ENCODE measurements at regions not wholly inside any gene's neighbourhood (a gene's known extent, or its start where the extent isn't known, plus 50 kb on each side); places are given as distances from the start of the nearest gene placed in this dataset.

- no peaks in the 10 kb centered on the region for H3K4me1 ChIP-seq
- no peak for DNase-seq
- H3K36me3 ChIP-seq = no peaks in the 10 kb centered on the region
- no peak overlapping the region for H3K27ac ChIP-seq
- TF ChIP-seq CTCF (IDR thresholded peaks at IDR 0.05 in 8 of 11, conservative IDR thresholded peaks at IDR 0.05 in 3 of 11) (no peak), POLR2A (IDR thresholded peaks at IDR 0.05) (no peak), POLR2AphosphoS5 (IDR thresholded peaks at IDR 0.05) (no peak)
- intact Hi-C loops (cut with DNase I; ENCODE audit: low total_unique reads) = no loop called here
- 81 to 96% (median 92%) methylated on average over 2 of the region's 2 CpGs for WGBS, 5 donors
- H3K9me3 ChIP-seq = no peaks in the 10 kb centered on the region
- H3K4me3 ChIP-seq = no peak overlapping the region
- H3K27me3 ChIP-seq (replicated peaks in 1 of 7) = no peaks in the 10 kb centered on the region
These were observed 167.9 kb downstream of the AREG start for GRCh38 chr4:74612837-74613236.

DNA sequence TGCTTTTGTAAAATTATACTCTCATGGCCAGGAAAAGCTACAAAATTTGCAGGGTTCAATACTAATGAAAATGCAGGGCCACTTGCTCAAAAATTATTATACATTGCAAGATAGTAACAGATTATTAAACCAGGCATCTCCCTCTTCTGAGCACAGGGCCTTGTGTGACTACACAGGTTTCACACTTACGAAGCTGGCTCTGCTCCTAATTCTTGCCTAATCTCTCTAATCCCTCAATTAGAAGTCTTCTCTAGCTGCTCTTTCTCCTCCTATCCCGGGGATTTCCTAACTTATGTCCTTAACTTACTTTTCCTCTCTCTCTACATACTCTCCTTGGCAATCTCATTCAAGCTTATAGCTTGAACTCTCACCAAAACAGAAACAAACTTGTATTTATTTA is 168.3 kb downstream of the AREG start:
- TF ChIP-seq CTCF (IDR thresholded peaks at IDR 0.05 in 8 of 11, conservative IDR thresholded peaks at IDR 0.05 in 3 of 11) = no peak
- no peak for TF ChIP-seq POLR2AphosphoS5 (IDR thresholded peaks at IDR 0.05)
- TF ChIP-seq POLR2A (IDR thresholded peaks at IDR 0.05) = no peak
- 65 to 90% (median 75%) methylated on average over 2 of the region's 2 CpGs for WGBS, 5 donors
- no peak for DNase-seq
- no peak overlapping the region for H3K4me3 ChIP-seq
- no peaks in the 10 kb centered on the region for H3K36me3 ChIP-seq
- no peaks in the 10 kb centered on the region for H3K27me3 ChIP-seq (replicated peaks in 1 of 7)
- no peak overlapping the region for H3K27ac ChIP-seq
- no peaks in the 10 kb centered on the region for H3K9me3 ChIP-seq
- H3K4me1 ChIP-seq = no peaks in the 10 kb centered on the region
- intact Hi-C loops (cut with DNase I; ENCODE audit: low total_unique reads) = no loop called here

- no peak overlapping the region for H3K27ac ChIP-seq
- no peak for DNase-seq
- TF ChIP-seq POLR2A (IDR thresholded peaks at IDR 0.05) (no peak), CTCF (IDR thresholded peaks at IDR 0.05 in 8 of 11, conservative IDR thresholded peaks at IDR 0.05 in 3 of 11) (no peak), POLR2AphosphoS5 (IDR thresholded peaks at IDR 0.05) (no peak)
- no peaks in the 10 kb centered on the region for H3K36me3 ChIP-seq
- H3K27me3 ChIP-seq (replicated peaks in 1 of 7) = peaks cover 0 to 14% (median 0%) of the 10 kb centered on the region in 7 donors
- no peak overlapping the region for H3K4me3 ChIP-seq
- 72 to 84% (median 83%) methylated on average over 2 of the region's 2 CpGs for WGBS, 5 donors
- intact Hi-C loops (cut with DNase I; ENCODE audit: low total_unique reads) = no loop called here
- no peaks in the 10 kb centered on the region for H3K9me3 ChIP-seq
- no peaks in the 10 kb centered on the region for H3K4me1 ChIP-seq
These were observed 170.5 kb downstream of the AREG start for GRCh38 chr4:74615411-74615810.

DNA sequence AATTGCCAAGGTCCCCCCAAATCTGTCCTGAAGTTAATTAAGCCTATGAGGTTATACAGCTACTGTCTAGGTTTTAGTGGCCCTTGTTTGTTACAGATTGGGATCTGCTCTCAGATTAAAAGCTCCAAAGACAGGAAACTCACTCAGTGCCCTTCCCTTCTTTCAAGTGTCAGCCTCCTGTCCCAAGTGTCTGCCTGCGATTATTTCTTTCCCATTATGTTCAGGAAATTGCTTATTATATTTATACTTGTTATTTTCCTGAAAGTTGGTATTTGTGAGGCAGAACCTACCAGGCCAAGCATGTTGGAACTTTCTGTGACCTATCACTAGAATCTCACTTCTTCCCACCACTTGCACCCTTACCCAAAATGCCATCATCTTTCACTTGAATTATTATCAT is 173.2 kb downstream of the AREG start:
- no peak for DNase-seq
- H3K4me3 ChIP-seq = no peak overlapping the region
- no peaks in the 10 kb centered on the region for H3K4me1 ChIP-seq
- no peaks in the 10 kb centered on the region for H3K36me3 ChIP-seq
- WGBS, 5 donors = 52 to 59% (median 53%) methylated on average over 1 of the region's 1 CpG
- intact Hi-C loops (cut with DNase I; ENCODE audit: low total_unique reads) = no loop called here
- no peak overlapping the region for H3K27ac ChIP-seq
- peaks cover 0 to 31% (median 0%) of the 10 kb centered on the region in 7 donors for H3K27me3 ChIP-seq (replicated peaks in 1 of 7)
- TF ChIP-seq POLR2A (IDR thresholded peaks at IDR 0.05) (no peak), POLR2AphosphoS5 (IDR thresholded peaks at IDR 0.05) (no peak), CTCF (IDR thresholded peaks at IDR 0.05 in 8 of 11, conservative IDR thresholded peaks at IDR 0.05 in 3 of 11) (no peak)
- H3K9me3 ChIP-seq = no peaks in the 10 kb centered on the region
